ENCODE measurements at regions not wholly inside any gene's neighbourhood (a gene's known extent, or its start where the extent isn't known, plus 50 kb on each side); places are given as distances from the start of the nearest gene placed in this dataset.

GRCh38 chr4:20462426-20463175 lies 210.9 kb downstream of the SLIT2 start:
- DNase-seq, result no peak

- no peak for DNase-seq
Measured at GRCh38 chr4:20463176-20463430, 211.4 kb downstream of the SLIT2 start.

- DNase-seq, result no peak
Measured at GRCh38 chr4:20464381-20464780, 212.7 kb downstream of the SLIT2 start.

- DNase-seq, result no peak
Measured at GRCh38 chr4:20474119-20474518, 222.4 kb downstream of the SLIT2 start.

- DNase-seq, result no peak
Measured at GRCh38 chr4:20478412-20478811, 221.8 kb upstream of the PACRGL start.

GRCh38 chr4:20480165-20480947 lies 219.9 kb upstream of the PACRGL start:
- DNase-seq, result no peak

- DNase-seq, result no peak
Measured at GRCh38 chr4:20483416-20483815, 216.8 kb upstream of the PACRGL start.

GRCh38 chr4:20486433-20486832 lies 213.8 kb upstream of the PACRGL start:
- DNase-seq, result no peak

- no peak for DNase-seq
Measured at GRCh38 chr4:20487446-20487845, 212.8 kb upstream of the PACRGL start.

- DNase-seq, result no peak
Measured at GRCh38 chr4:20487852-20488251, 212.4 kb upstream of the PACRGL start.

- DNase-seq, result no peak
Measured at GRCh38 chr4:20490734-20491133, 209.5 kb upstream of the PACRGL start.

- DNase-seq, result no peak
Measured at GRCh38 chr4:20493761-20494353, 206.4 kb upstream of the PACRGL start.

GRCh38 chr4:20496068-20496467 lies 204.2 kb upstream of the PACRGL start:
- no peak for DNase-seq

GRCh38 chr4:20504146-20504545 lies 196.1 kb upstream of the PACRGL start:
- no peak for DNase-seq

GRCh38 chr4:20505927-20506326 lies 194.3 kb upstream of the PACRGL start:
- no peak for DNase-seq

- no peak for DNase-seq
Measured at GRCh38 chr4:20506827-20507226, 193.4 kb upstream of the PACRGL start.

GRCh38 chr4:20509315-20509714 lies 190.9 kb upstream of the PACRGL start:
- DNase-seq, result no peak

- no peak for DNase-seq
Measured at GRCh38 chr4:20512033-20512792, 188.0 kb upstream of the PACRGL start.

GRCh38 chr4:20512985-20513384 lies 187.3 kb upstream of the PACRGL start:
- no peak for DNase-seq

- DNase-seq, result no peak
Measured at GRCh38 chr4:20520901-20521300, 179.4 kb upstream of the PACRGL start.

GRCh38 chr4:20528508-20528907 lies 171.8 kb upstream of the PACRGL start:
- no peak for DNase-seq

- no peak for DNase-seq
Measured at GRCh38 chr4:20529691-20530090, 170.6 kb upstream of the PACRGL start.

- DNase-seq, result no peak
Measured at GRCh38 chr4:20532116-20532790, 168.0 kb upstream of the PACRGL start.

All from NCI-H2227 treated with DMSO at 0.1 percent for 48 hours (cell line).